HCT116 (cell line): ENCODE measurements at regions not wholly inside any gene's neighbourhood (a gene's known extent, or its start where the extent isn't known, plus 50 kb on each side); places are given as distances from the start of the nearest gene placed in this dataset.

Experiments
- ATAC-seq: fragments of 200-7000 bp; cut with Tn5 transposase; 2 replicates; pipeline ENCODE4 v1.9.1; 2020; ENCODE audit warnings: mild to moderate bottlenecking, moderate library complexity
- BruUV-seq: library from RNA; stranded (reverse); fragments of 400-500 nt; replicated peaks from 2 replicates; lab custom pipeline; 2021; lab: Mats Ljungman, UMichigan
- CTCF ChIA-PET: fragments of 300-600 bp; sonication (Branson Sonifier 250); formaldehyde crosslinking; loops from one replicate; lab custom pipeline; 2021; ENCODE audit warnings: antibody characterized with exemption; lab: Charles Lee
- POLR2A ChIA-PET: fragments of 300-600, 350-600 bp; sonication (Branson Sonifier 250); formaldehyde crosslinking; loops from one replicate; lab custom pipeline; 2021; ENCODE audit warnings: antibody characterized with exemption; lab: Charles Lee
- RAD21 ChIA-PET, 2 experiments: fragments of 300-600 bp; sonication (Branson Sonifier 250); formaldehyde crosslinking; loops; one replicate each; lab custom pipeline; 2023; ENCODE audit warnings: low total read pairs in 2 of 2; ENCODE audit not compliant: uncharacterized antibody in 2 of 2, unreplicated experiment in 2 of 2, low non-redundant PET in 1 of 2; lab: Charles Lee
- DNase-seq: peaks from one replicate; pipeline ENCODE4 v3.0.0-alpha.2; 2010; ENCODE audit warnings: low read depth, low spot score
- H2AFZ ChIP-seq: fragments of 200-600 bp; shearing (Covaris generic), sonication (generic); 2 replicates; pipeline ENCODE4 v1.6.1; 2017; ENCODE audit warnings: low read depth, mixed run types, mixed read lengths, antibody characterized with exemption, low read length; ENCODE audit not compliant: poor library complexity, severe bottlenecking
- H3K27ac ChIP-seq: 2 replicates; pipeline ENCODE4 v1.5.1; 2012; ENCODE audit warnings: low read depth, low read length
- H3K27me3 ChIP-seq: fragments of 200-600 bp; sonication (generic); 2 replicates; pipeline ENCODE4 v1.6.1; 2016; ENCODE audit warnings: mixed run types, low read length, mixed read lengths; ENCODE audit not compliant: insufficient read depth
- H3K36me3 ChIP-seq, 2 experiments: fragments of 200-500 bp in 1 of 2; fragments of 200-600 bp in 1 of 2; sonication (Bioruptor generic) in 1 of 2; sonication (generic) in 1 of 2; 2 replicates each; pipeline versions ENCODE4 v1.5.1 to v1.6.1; 2014 to 2016; ENCODE audit warnings: low read length in 2 of 2, inconsistent platforms in 1 of 2, mixed read lengths in 1 of 2, mixed run types in 1 of 2; ENCODE audit not compliant: insufficient read depth in 2 of 2, control insufficient read depth in 1 of 2
- H3K4me1 ChIP-seq, 2 experiments: fragments of 200-600 bp in 1 of 2; sonication (generic) in 1 of 2; 2 replicates each; pipeline versions ENCODE4 v1.5.1 to v1.6.1; 2012 to 2017; ENCODE audit warnings: low read length in 2 of 2, inconsistent platforms in 1 of 2, mild to moderate bottlenecking in 1 of 2, mixed read lengths in 1 of 2, mixed run types in 1 of 2, moderate library complexity in 1 of 2; ENCODE audit not compliant: insufficient read depth in 2 of 2, control insufficient read depth in 1 of 2
- H3K4me2 ChIP-seq: fragments of 200-600 bp; sonication (generic); 2 replicates; pipeline ENCODE4 v1.6.1; 2017; ENCODE audit warnings: mixed run types, low read length, mixed read lengths
- H3K4me3 ChIP-seq, 2 experiments: fragments of 200-600 bp in 1 of 2; sonication (generic) in 1 of 2; replicated peaks in 1 of 2; 2 replicates each; pipeline ENCODE4 v1.5.1; 2011 to 2016; ENCODE audit warnings: low read length in 2 of 2, control low read depth in 1 of 2, low read depth in 1 of 2, mild to moderate bottlenecking in 1 of 2, mixed read lengths in 1 of 2, mixed run types in 1 of 2
- H3K79me2 ChIP-seq: fragments of 200-600 bp; sonication (generic); 2 replicates; pipeline ENCODE4 v1.6.1; 2017; ENCODE audit warnings: mild to moderate bottlenecking, mixed run types, low read length, moderate library complexity, mixed read lengths; ENCODE audit not compliant: insufficient read depth
- H3K9ac ChIP-seq: fragments of 200-600 bp; sonication (generic); 2 replicates; pipeline ENCODE4 v1.6.1; 2016; ENCODE audit warnings: low read length, mixed read lengths
- H3K9me2 ChIP-seq: fragments of 200-600 bp; sonication (generic), shearing (Covaris generic); 2 replicates; pipeline ENCODE4 v1.6.1; 2017; ENCODE audit warnings: mixed run types, mild to moderate bottlenecking, moderate library complexity; ENCODE audit not compliant: insufficient read depth
- H3K9me3 ChIP-seq, 2 experiments: fragments of 200-500 bp in 1 of 2; fragments of 200-600 bp in 1 of 2; sonication (Bioruptor generic) in 1 of 2; sonication (generic) in 1 of 2; 2 replicates each; pipeline ENCODE4 v1.6.1; 2014 to 2017; ENCODE audit warnings: low read length in 2 of 2, mixed read lengths in 2 of 2, inconsistent platforms in 1 of 2, low read depth in 1 of 2, mild to moderate bottlenecking in 1 of 2, mixed run types in 1 of 2, moderate library complexity in 1 of 2; ENCODE audit not compliant: control insufficient read depth in 1 of 2, insufficient read depth in 1 of 2
- H4K20me1 ChIP-seq: fragments of 200-600 bp; sonication (generic), shearing (Covaris generic); 2 replicates; pipeline ENCODE4 v1.6.1; 2017; ENCODE audit warnings: mixed run types, mild to moderate bottlenecking, moderate library complexity; ENCODE audit not compliant: insufficient read depth
- CBX3 ChIP-seq: IDR thresholded peaks from 2 replicates; pipeline ENCODE4 v1.6.1; 2012; ENCODE audit warnings: low read depth
- CEBPB ChIP-seq: IDR thresholded peaks from 2 replicates; pipeline ENCODE4 v1.6.1; 2012; ENCODE audit warnings: low read depth
- ELF1 ChIP-seq: IDR thresholded peaks from 2 replicates; pipeline ENCODE4 v1.6.1; 2012; ENCODE audit warnings: low read depth, borderline replicate concordance
- EZH2 ChIP-seq: fragments of 200-600 bp; sonication (generic); IDR thresholded peaks from 2 replicates; pipeline ENCODE4 v1.6.1; 2017; ENCODE audit warnings: antibody characterized with exemption, mixed run types
- EZH2phosphoT487 ChIP-seq: fragments of 200-600 bp; IDR thresholded peaks from 2 replicates; pipeline ENCODE4 v1.6.1; 2018; ENCODE audit warnings: antibody characterized with exemption, borderline replicate concordance
- FOSL1 ChIP-seq: IDR thresholded peaks from 2 replicates; pipeline ENCODE4 v1.6.1; 2012; ENCODE audit warnings: low read depth
- POLR2AphosphoS5 ChIP-seq: IDR thresholded peaks from 2 replicates; pipeline ENCODE4 v1.6.1; 2011; ENCODE audit warnings: mild to moderate bottlenecking, low read depth, low read length, moderate library complexity
- RAD21 ChIP-seq: IDR thresholded peaks from 2 replicates; pipeline ENCODE4 v1.6.1; 2012; ENCODE audit warnings: low read depth, mild to moderate bottlenecking
- SIN3A ChIP-seq: IDR thresholded peaks from 2 replicates; pipeline ENCODE4 v1.6.1; 2012; ENCODE audit warnings: low read depth
- SRF ChIP-seq: IDR thresholded peaks from 2 replicates; pipeline ENCODE4 v1.6.1; 2012; ENCODE audit warnings: low read depth
- TCF7L2 ChIP-seq: IDR thresholded peaks from 2 replicates; pipeline ENCODE4 v1.7.0; 2011; ENCODE audit warnings: borderline replicate concordance, inconsistent platforms; ENCODE audit not compliant: insufficient read depth, insufficient read length; ENCODE audit errors: extremely low read depth
- YY1 ChIP-seq: IDR thresholded peaks from 2 replicates; pipeline ENCODE4 v1.6.1; 2011; ENCODE audit warnings: low read length, low read depth, moderate library complexity, mild to moderate bottlenecking; ENCODE audit not compliant: insufficient replicate concordance; ENCODE audit errors: extremely low read depth
- ZFX ChIP-seq: fragments of 450-650 bp; IDR thresholded peaks from 2 replicates; pipeline ENCODE4 v1.6.1; 2017
- ZNF274 ChIP-seq: fragments of 200-500 bp; sonication (Bioruptor generic); IDR thresholded peaks from 2 replicates; pipeline ENCODE4 v1.6.1; 2014; ENCODE audit warnings: mild to moderate bottlenecking, low read depth, low read length, inconsistent platforms
- intact Hi-C: fragments of 100-400 bp; cut with micrococcal nuclease; formaldehyde crosslinking; loops from 2 replicates; pipeline ENCODE4 v1.10.0; 2022
- TF ChIP-seq, protein P1 (sequence below): IDR thresholded peaks from 2 replicates; pipeline ENCODE4 v1.6.1; 2012
- TF ChIP-seq, protein P2 (sequence below): IDR thresholded peaks from 2 replicates; pipeline ENCODE4 v1.6.1; 2011; ENCODE audit warnings: mild to moderate bottlenecking, low read length, moderate library complexity; ENCODE audit not compliant: insufficient replicate concordance; ENCODE audit errors: extremely low read depth
- TF ChIP-seq, protein P3 (sequence below), 3 experiments: fragments of 200-600 bp in 1 of 3; sonication (generic) in 1 of 3; IDR thresholded peaks in 2 of 3; conservative IDR thresholded peaks in 1 of 3; 2 replicates each; pipeline ENCODE4 v1.5.1; 2012 to 2017; ENCODE audit warnings: low read depth in 2 of 3, low read length in 2 of 3, antibody characterized with exemption in 1 of 3, borderline replicate concordance in 1 of 3, control low read depth in 1 of 3, mild to moderate bottlenecking in 1 of 3, mixed read lengths in 1 of 3, mixed run types in 1 of 3, moderate library complexity in 1 of 3; ENCODE audit not compliant: insufficient read depth in 1 of 3

DNA sequence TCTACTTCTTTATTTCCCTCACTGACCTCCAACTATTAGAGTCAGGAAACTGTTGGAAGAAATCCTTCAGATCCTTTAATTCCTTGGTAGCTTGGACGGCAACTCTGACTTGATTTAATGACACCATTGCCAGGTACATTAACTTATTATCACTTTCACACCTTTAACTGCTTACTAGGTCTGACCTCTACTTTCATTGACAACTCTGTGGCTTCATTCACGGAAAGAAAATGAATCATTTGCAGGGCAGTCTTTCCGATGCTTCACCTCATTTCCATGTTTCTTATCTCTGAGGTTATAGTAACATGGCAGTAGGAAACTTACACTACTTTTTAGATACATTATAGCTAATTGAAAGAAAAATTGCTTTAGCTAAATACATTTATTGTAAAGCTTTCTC, 82.6 kb upstream of the PDGFD start:
- no peak overlapping the region for H3K27ac ChIP-seq
- no peak overlapping the region for H2AFZ ChIP-seq
- ATAC-seq: no peak
- ChIA-PET RAD21 (no interaction called here), CTCF (no interaction called here)
- intact Hi-C loops: no loop called here
- H3K9me2 ChIP-seq: no peaks in the 10 kb centered on the region
- no peak overlapping the region for H3K4me3 ChIP-seq
- no peak overlapping the region for H3K9ac ChIP-seq
- H3K4me2 ChIP-seq: no peak overlapping the region
- no peaks in the 10 kb centered on the region for H3K27me3 ChIP-seq
- no TSS peak for BruUV-seq
- H3K79me2 ChIP-seq: no peaks in the 10 kb centered on the region
- no peaks in the 10 kb centered on the region for H4K20me1 ChIP-seq
- TF ChIP-seq, protein P1, sequence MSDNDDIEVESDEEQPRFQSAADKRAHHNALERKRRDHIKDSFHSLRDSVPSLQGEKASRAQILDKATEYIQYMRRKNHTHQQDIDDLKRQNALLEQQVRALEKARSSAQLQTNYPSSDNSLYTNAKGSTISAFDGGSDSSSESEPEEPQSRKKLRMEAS: no peak
- no peak for TF ChIP-seq POLR2AphosphoS5
- TF ChIP-seq TCF7L2: no peak
- no peak for TF ChIP-seq ELF1
- no peak for TF ChIP-seq RAD21
- no peak for TF ChIP-seq CBX3
- no peak for TF ChIP-seq SIN3A
- TF ChIP-seq, protein P2, sequence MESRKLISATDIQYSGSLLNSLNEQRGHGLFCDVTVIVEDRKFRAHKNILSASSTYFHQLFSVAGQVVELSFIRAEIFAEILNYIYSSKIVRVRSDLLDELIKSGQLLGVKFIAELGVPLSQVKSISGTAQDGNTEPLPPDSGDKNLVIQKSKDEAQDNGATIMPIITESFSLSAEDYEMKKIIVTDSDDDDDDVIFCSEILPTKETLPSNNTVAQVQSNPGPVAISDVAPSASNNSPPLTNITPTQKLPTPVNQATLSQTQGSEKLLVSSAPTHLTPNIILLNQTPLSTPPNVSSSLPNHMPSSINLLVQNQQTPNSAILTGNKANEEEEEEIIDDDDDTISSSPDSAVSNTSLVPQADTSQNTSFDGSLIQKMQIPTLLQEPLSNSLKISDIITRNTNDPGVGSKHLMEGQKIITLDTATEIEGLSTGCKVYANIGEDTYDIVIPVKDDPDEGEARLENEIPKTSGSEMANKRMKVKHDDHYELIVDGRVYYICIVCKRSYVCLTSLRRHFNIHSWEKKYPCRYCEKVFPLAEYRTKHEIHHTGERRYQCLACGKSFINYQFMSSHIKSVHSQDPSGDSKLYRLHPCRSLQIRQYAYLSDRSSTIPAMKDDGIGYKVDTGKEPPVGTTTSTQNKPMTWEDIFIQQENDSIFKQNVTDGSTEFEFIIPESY: no peak
- no peak for TF ChIP-seq EZH2phosphoT487
- TF ChIP-seq ZFX: no peak
- no peak for TF ChIP-seq EZH2
- TF ChIP-seq YY1: no peak
- no peak for TF ChIP-seq CEBPB
- no peak for TF ChIP-seq SRF
- no peak for TF ChIP-seq ZNF274
- TF ChIP-seq FOSL1: no peak
- TF ChIP-seq, protein P3, sequence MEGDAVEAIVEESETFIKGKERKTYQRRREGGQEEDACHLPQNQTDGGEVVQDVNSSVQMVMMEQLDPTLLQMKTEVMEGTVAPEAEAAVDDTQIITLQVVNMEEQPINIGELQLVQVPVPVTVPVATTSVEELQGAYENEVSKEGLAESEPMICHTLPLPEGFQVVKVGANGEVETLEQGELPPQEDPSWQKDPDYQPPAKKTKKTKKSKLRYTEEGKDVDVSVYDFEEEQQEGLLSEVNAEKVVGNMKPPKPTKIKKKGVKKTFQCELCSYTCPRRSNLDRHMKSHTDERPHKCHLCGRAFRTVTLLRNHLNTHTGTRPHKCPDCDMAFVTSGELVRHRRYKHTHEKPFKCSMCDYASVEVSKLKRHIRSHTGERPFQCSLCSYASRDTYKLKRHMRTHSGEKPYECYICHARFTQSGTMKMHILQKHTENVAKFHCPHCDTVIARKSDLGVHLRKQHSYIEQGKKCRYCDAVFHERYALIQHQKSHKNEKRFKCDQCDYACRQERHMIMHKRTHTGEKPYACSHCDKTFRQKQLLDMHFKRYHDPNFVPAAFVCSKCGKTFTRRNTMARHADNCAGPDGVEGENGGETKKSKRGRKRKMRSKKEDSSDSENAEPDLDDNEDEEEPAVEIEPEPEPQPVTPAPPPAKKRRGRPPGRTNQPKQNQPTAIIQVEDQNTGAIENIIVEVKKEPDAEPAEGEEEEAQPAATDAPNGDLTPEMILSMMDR (IDR thresholded peaks at IDR 0.05 in 2 of 3, conservative IDR thresholded peaks at IDR 0.05 in 1 of 3; ENCODE audit: borderline replicate concordance in 1 of 3, insufficient read depth in 1 of 3, low read depth in 2 of 3, low read length in 2 of 3): no peak
- TF ChIP-seq, all 23 proteins: peak for 0
- no peak for DNase-seq
- no peaks in the 10 kb centered on the region for H3K36me3 ChIP-seq
- POLR2A ChIA-PET: no interaction called here
- no peaks in the 10 kb centered on the region for H3K4me1 ChIP-seq
- H3K9me3 ChIP-seq: no peaks in the 10 kb centered on the region
